Mesothelial cell of epicardium (in vitro differentiated cells): ENCODE measurements at regions not wholly inside any gene's neighbourhood (a gene's known extent, or its start where the extent isn't known, plus 50 kb on each side); places are given as distances from the start of the nearest gene placed in this dataset.

Source experiments
- DNase-seq, 2 experiments: peaks; one replicate each; pipeline ENCODE4 v3.0.0; 2021; ENCODE audit warnings: low spot score in 2 of 2; ENCODE audit not compliant: unreplicated experiment in 2 of 2
- H3K27ac Mint-ChIP-seq: 2 replicates; pipeline ENCODE4 v1.8.0; 2021; ENCODE audit warnings: mixed read lengths
- H3K27me3 Mint-ChIP-seq: 2 replicates; pipeline ENCODE4 v1.8.0; 2021; ENCODE audit warnings: low read depth, mixed read lengths
- H3K36me3 Mint-ChIP-seq: 2 replicates; pipeline ENCODE4 v1.8.0; 2021; ENCODE audit warnings: mixed read lengths
- H3K4me1 Mint-ChIP-seq: 2 replicates; pipeline ENCODE4 v1.8.0; 2021; ENCODE audit warnings: mixed read lengths
- H3K4me3 Mint-ChIP-seq: 2 replicates; pipeline ENCODE4 v1.8.0; 2021; ENCODE audit warnings: mild to moderate bottlenecking, moderate library complexity, mixed read lengths
- H3K9me3 Mint-ChIP-seq: 2 replicates; pipeline ENCODE4 v1.8.0; 2021; ENCODE audit warnings: mixed read lengths
- CTCF ChIP-seq: fragments of 200-600 bp; sonication (generic); IDR thresholded peaks from one replicate; pipeline ENCODE4 v1.5.0; 2021; ENCODE audit warnings: antibody characterized with exemption; ENCODE audit not compliant: unreplicated experiment

GRCh38 chr13:40275636-40276035, 390.8 kb downstream of the FOXO1 start:
- Mint-ChIP-seq H3K4me3 (no peak overlapping the region), H3K36me3 (no peaks in the 10 kb centered on the region), H3K9me3 (no peaks in the 10 kb centered on the region), H3K27me3 (no peaks in the 10 kb centered on the region), H3K27ac (no peak overlapping the region), H3K4me1 (peaks cover 25% of the 10 kb centered on the region)
- TF ChIP-seq CTCF, result no peak
- no peak for DNase-seq

- no peak for TF ChIP-seq CTCF
- no peak for DNase-seq
- Mint-ChIP-seq H3K4me3 (no peak overlapping the region), H3K27me3 (no peaks in the 10 kb centered on the region), H3K36me3 (no peaks in the 10 kb centered on the region), H3K27ac (peak overlapping the region; percentile 91), H3K4me1 (peaks cover 19% of the 10 kb centered on the region), H3K9me3 (no peaks in the 10 kb centered on the region)
These were observed 382.8 kb downstream of the FOXO1 start for GRCh38 chr13:40283666-40284065.

DNA sequence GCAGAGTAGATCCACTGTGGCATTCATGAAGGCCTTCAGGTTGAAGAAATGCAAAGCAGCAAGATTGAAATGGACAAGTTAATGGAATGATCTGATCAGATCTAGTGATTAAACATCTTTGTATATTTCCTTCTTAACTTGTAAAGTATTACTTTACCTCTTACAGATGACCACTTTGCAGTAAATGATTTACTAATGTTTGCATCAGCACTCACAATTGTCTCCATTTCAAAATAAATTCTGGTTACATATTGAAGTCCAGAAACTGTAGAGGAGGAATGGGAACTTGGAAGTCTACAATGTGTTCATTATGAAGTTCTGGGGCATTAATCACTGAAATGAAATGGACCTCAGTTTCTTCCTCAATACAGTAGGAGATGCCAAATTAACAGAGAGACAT, 380.8 kb downstream of the FOXO1 start:
- Mint-ChIP-seq H3K9me3 (no peaks in the 10 kb centered on the region), H3K4me1 (peaks cover 19% of the 10 kb centered on the region), H3K4me3 (no peak overlapping the region), H3K27me3 (no peaks in the 10 kb centered on the region), H3K27ac (no peak overlapping the region), H3K36me3 (no peaks in the 10 kb centered on the region)
- TF ChIP-seq CTCF, result no peak
- DNase-seq, result no peak

DNA sequence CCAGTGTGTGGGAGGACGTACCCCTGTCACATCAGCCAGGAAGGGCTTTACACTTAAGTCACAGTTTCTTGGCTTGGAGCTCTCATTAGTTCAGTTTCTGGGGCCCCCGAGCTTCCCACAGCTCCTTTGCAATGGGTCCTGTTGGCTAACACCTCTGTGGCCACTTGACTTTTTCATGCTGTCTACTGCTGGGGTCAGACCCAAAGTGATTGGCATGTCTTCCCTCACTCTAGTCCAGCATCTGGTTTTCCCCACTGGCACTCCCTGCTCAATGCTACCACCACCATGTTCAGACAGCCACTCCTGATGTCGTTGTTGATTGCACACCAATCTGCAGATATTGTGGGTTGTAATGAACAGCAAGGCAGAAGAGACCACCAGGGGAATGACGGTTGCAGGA, 379.0 kb downstream of the FOXO1 start:
- Mint-ChIP-seq H3K9me3 (no peaks in the 10 kb centered on the region), H3K27ac (no peak overlapping the region), H3K36me3 (no peaks in the 10 kb centered on the region), H3K27me3 (no peaks in the 10 kb centered on the region), H3K4me1 (peaks cover 19% of the 10 kb centered on the region), H3K4me3 (no peak overlapping the region)
- DNase-seq, result no peak
- no peak for TF ChIP-seq CTCF

DNA sequence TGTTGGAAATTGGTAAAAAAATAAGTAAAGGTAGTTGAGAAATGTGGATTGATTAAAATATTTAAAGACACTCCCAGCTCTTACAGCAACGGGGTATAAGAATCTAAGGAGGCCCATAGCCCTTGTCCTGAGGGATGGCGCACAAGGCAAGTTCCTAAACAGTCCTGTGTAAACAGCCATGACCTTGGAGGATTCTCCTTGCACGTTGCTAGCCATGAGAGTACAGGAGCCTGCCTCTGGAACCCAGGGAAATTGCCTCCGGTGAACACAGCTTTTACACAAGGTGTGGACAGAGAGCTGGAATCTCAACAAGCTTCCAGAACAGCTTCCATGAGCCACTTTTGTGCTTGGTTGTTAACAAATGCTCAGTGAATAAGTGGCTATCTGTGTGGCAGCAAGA, 378.2 kb downstream of the FOXO1 start:
- no peak for DNase-seq
- H3K27me3 Mint-ChIP-seq, result no peaks in the 10 kb centered on the region
- H3K4me1 Mint-ChIP-seq, result peaks cover 16% of the 10 kb centered on the region
- no peaks in the 10 kb centered on the region for H3K9me3 Mint-ChIP-seq
- H3K4me3 Mint-ChIP-seq, result no peak overlapping the region
- no peak overlapping the region for H3K27ac Mint-ChIP-seq
- TF ChIP-seq CTCF, result no peak
- H3K36me3 Mint-ChIP-seq, result no peaks in the 10 kb centered on the region

DNA sequence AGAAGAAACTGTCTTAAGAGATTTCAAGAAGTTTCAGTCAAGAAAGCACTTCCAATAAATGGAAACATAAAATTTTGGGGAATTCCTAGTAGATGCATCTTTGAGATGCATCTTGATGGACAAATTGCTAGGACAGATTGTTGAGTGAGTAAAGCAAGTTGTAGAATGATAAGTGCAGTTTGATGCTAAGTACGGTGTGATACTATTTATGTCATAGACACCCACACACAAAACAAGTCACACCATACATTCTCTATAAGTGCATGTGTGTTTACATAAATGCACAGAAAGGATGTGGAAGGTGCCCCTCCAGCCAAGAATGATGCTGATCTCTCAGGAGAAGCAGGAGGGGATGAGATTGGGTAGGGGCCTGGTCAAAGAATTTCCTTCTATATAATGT, 375.7 kb downstream of the FOXO1 start:
- H3K4me3 Mint-ChIP-seq, result no peak overlapping the region
- no peak for DNase-seq
- no peak for TF ChIP-seq CTCF
- no peak overlapping the region for H3K27ac Mint-ChIP-seq
- peaks cover under 1% of the 10 kb centered on the region for H3K36me3 Mint-ChIP-seq
- H3K9me3 Mint-ChIP-seq, result peaks cover under 1% of the 10 kb centered on the region
- no peaks in the 10 kb centered on the region for H3K27me3 Mint-ChIP-seq
- H3K4me1 Mint-ChIP-seq, result no peaks in the 10 kb centered on the region
